CD4-positive, alpha-beta T cell treated with Interleukin-2 at 100 ng/mL for 4 hours (primary cell): ENCODE measurements at regions not wholly inside any gene's neighbourhood (a gene's known extent, or its start where the extent isn't known, plus 50 kb on each side); places are given as distances from the start of the nearest gene placed in this dataset.
"Not testable (repeated sequence)": the region's sequence is repeated elsewhere in the genome, so short reads cannot be mapped to it uniquely, and the experiment has no call there.

Experiments used
- DNase-seq: peaks from one replicate; pipeline ENCODE4 v3.0.0-alpha.2; 2020; ENCODE audit warnings: low spot score

DNA sequence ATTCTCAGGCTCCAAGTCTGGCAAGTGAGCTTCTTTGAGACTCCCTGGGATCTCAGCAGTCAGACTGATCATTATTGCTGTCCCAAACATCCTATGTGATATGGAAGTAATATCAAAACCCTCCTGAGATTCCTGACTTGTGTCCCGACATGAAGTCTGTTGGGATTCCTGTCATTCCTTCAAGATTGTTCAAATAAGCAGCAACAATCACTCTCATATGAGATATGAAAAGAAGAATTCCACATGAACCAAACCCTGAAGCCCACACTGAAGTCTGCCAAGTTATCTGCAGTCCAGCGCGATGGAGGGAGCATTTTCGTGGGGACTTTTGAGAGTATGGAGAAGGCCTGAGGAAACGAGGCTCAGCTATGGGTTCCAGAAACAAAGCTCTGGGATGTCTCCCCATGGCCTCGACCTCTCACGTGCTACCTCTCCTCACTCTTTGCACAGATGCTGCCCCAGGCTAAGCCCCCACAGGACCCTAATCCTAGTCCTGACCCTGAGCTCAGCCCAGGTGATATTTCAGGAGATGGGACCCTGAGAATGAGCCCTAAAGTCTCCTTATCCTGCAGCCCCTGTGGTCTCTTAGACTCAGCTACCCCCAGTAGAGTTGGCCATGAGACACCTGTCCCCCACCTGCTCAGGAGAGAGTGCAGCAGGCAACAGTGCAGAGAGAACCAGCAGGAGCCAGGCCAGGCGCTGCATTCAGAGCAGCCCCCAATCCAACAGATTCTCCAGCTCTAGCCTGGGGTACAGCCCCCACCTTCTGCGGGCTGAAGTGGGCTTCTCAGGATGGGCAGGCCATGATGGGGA lies 100.2 kb downstream of the GGTLC2 start:
- no peak for DNase-seq

DNA sequence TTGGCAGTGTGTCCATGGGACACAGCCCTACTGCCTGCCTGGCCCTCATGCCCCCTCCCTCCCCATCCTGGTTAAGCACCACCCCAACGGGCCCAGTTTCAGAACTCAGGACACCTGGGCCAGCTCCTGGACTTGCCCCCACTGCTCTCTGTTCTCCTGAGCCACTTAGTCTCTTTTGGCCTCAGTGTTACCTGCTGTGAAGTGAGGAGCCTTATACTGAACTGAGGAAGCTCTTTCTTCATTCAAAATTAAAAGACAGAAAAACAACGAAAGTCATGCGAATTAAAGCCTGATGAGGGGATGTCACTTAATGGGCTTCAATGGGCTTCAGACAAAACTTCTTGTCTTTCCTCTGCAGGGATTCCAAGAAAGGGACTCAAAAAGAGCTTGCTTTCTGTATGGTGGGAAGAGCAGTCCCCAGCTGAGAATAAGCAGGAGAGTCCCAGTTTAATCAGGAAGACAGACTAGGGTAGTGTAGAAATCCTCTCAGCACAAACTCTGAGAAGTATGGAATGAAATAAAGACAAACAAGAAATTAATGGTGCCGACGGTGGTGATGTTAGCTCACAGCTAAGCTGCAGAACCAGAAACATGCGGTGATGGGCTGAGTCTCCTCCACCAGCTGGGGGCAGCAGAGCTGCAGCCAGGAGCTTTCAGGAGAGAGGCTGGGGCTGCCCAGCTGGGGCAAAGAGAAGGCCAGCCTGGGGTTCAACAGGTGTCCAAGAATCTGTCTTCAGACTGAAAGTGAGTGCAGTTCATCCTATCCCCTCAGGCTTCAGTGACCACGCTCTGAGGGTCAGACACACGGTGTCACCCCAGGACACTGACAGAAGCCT lies 101.0 kb downstream of the GGTLC2 start:
- DNase-seq, result peak; percentile 61

DNA sequence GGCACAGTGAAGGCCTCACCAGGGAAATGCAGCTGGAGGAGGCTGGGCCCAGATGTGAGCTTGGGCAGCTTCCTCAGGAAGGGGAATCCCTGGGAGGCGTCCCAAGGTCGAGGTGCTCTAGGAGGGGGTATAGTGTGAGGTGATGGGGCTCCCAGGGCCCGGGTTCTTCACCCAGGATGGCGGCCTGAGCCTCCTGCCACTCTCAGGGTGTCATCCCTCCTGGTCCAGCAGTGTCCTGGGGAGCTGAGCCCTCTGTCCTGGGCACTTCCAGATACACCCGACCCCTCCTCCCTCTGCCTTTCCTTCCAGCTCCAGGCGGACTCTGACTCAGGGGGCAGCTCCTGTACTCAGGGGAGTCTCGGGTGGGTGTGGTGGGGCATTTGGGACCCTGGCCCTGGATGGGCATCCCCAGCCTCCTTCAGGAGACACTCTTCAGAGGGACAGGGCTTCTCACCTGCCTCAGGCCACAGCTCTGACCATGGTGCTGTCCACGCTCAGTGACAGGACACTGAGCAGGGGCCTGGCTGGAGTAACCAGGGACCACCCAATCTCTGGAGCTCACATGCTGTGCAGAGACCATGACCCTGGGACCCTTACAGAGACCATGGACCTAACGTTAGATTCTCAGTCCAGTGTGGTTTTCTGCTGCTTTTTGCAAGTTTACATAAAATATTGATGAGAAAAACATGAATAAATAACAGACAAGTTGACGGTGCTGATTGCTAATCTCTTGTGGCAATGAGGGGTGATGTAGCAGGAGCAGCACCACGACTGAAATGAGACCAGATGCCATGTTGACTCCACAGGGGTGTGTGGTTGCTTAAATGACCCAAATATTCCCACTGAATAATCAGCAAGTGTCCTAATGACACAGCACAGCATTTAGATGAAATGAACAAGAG lies 101.9 kb downstream of the GGTLC2 start:
- DNase-seq, result no peak

DNA sequence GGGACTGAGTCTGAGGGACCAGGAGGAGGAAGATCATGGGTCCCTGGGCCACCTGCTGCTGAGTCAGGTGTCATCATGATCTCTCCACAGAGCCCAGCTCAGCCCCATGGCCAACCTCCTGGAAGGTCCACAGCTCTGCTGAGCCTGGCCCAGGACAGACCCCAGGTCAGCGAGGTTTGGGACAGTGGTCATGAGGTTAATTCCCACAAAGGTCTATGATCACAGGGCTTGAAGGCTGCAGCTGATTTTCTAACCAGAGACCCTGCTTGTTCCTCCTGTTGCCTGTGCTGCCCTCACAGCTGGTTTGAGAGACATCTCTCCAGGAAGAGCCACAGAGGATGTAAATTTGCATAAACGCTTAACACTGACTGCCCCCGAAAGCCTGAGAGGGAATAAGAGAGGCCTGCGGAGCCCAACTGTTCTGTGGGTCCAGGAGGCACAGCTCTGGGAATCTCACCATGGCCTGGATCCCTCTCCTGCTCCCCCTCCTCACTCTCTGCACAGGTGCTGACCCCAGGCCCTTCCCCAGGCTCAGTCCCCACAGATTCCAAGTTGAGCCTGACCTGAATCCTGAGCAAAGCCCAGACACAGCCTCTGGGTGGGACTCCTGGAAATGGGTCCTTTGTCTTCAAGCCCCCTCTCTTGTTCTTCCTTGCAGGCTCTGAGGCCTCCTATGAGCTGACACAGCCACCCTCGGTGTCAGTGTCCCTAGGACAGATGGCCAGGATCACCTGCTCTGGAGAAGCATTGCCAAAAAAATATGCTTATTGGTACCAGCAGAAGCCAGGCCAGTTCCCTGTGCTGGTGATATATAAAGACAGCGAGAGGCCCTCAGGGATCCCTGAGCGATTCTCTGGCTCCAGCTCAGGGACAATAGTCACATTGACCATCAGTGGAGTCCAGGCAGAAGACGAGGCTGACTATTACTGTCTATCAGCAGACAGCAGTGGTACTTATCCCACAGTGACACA lies 102.8 kb downstream of the GGTLC2 start:
- no peak for DNase-seq

DNA sequence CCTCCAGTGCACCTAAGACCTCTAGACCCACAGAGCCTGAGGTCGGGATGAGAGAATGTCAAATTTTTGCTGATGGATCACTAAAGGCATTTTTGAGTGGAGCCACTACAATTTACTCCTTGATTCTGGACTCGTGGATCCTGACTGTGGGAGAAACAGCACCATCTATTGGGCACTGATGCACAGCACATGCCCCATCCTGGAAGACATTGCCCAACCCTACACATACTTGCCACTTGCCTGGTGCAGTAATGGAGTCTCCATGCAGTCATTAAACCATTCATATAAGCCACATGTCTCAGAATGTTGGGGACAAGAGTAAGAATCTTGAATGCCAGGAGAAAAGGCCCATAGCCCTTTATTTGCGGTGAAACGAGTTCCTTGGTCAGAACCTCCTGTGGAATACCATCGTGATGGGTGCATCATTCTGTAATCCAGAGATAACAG lies 103.9 kb downstream of the GGTLC2 start:
- DNase-seq, result peak; percentile 66

DNA sequence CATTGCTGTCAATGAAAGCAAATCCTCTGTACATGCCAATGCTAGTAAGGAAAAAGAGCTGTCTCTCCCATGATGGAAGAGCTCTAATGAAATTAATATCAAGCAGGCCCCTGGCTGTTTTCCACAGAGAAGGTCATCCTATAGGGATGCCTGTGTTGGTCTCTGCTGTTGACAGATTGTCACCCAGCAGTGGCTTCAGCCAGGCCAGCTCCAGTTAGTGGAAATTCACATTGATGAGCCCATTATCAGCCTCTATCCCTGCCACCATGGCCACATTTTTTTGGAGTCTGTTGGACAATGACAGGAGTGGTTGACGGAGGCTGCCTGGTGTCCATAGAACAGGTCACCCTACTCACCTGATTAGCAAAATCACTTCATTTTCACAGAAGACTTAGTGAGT lies 104.3 kb downstream of the GGTLC2 start:
- DNase-seq, result no peak

DNA sequence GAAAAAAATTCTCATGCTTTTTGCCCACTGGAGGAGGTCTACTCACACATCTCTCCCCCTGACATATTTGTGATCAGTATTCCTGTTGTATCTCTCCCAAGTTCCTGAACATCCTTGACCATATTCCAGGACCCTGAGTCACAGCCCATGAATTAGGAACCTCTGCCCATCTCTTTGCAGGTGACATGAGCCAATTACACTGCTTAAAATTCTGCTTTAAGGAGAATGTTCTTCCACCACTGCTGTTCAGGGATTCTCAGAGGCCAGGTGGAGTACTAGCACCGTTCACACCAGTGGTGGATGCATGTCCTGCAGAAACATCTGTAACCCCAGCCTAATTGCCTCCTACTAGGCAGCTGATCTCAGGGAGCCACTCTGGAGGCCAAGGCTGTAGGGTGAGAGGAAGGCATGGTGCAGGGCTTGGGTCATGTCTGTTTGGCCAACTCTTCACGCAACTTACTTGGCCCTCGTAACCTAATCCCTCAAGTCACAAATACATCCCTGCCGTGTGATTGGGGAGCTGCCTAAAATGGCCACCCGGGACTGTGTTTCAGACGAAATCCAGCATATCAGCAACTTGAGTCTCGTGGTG lies 104.8 kb downstream of the GGTLC2 start:
- DNase-seq, result no peak

DNA sequence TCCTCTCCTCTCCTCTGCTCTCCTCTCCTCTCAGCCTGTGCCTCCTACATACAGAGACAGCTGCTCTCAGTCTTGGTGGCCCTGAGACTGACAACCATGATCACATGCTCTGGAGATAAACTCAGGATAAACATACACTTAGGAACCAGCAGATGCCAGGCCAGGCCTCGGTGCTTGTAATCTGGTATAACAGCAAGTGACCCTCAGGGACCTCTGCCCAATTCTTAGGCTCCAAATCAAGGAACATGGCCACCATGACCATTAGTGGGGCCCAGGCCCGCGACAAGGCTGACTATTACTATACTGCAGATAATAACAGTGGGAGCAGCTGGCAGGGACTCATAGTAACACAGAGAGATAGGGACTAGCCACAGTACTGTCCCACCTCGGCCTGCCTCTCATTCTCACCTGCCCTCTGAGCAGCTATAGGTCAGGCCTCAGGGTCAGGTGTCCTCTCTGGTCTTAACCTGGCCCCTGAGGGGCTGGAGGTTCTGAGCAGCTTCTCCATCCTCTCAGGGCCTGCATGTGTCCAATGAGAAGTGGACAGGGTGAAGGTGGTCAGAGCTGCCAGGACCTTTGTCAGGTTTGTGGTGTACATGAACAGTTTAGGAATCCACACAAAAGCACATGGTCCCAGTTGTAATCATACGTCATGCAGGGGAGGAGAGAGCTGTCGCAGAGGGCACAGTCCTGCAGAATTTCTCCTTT lies 106.1 kb downstream of the GGTLC2 start:
- DNase-seq, result no peak

DNA sequence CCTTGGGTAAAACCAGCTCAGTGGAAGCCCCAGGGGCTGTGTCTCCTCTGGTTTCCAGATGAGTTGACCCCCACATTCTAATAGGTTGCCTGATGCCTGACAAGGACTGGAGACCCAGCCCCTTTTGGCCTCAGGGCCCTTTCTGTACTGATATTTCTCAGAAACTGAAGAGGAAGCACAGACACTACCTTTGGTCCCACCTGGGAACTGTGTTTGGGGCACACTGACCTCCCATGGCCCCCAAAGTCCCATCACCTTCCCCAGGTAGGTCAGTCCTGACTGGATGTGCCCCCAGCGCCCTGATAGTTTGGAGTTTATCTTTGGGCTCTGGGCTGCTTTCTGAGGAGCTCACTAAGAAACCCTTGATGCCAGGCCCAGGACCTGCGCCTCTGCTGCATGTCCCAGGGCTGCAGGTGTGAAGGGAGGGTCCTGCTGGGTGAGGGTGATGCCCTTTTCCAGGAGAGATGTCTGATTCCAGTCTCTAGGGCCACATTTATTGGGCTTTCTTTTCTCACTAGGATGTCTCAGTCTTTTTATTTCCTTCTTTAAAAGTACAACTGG lies 106.7 kb downstream of the GGTLC2 start:
- DNase-seq, result no peak

DNA sequence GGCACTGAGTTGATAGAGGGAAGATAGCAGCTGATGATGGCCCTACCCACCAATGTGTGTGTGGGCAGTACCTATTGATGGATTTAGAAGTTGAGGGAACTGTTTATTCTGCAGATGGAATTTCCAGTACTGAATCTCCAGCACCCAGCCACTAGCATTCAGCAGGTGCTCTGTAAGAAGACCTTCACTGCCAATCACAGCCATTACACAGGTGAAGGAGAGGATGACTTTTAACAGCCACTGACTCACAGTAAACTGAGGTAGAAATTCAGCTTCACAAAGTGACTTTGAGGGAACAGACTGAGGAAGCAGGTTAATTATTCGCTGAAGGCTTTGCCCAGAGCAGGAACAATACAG lies 107.8 kb downstream of the GGTLC2 start:
- DNase-seq, result no peak

DNA sequence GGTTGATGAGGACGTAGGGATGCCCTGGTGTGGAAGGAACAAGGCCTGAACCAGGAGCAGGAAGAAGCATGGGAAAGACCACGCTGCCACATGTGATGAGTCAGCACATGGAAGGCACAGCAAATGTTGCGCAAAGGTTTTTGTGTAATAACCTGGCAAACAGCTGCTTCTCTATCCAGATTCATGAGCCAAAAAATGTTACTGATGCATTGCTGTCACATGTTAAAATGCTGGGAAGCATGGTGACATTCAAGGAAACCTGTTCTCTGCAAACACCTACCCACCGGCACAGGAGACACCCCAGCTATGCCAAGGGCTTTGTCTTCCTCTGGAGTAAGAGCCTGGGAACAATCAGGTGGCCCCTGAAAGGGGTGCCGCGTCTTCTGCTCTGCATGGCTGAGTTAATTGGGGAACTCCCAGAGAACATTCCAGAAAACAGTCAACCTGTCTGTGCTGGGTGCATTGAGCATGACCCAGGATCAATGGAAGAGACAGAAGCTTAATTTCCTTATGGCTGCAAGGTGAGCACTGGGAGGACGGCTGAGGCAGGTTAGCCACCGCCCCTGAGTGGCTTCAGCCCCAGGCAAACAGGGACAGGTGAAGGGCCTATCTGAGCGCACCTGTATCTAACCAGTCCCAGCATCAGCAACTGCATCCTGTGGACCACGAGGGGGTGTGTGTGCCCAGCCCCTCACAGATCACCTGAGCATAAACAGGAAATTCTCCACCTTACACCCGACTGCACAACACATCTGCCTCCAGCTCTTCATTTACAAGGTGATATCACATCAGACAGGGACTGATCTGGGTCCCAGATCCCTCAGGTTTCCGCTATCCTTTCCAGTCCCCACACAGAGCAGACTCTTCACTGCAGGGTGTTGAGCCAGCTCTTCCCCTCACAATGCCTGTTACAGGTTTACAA lies 108.4 kb downstream of the GGTLC2 start:
- DNase-seq, result peak; percentile 48

DNA sequence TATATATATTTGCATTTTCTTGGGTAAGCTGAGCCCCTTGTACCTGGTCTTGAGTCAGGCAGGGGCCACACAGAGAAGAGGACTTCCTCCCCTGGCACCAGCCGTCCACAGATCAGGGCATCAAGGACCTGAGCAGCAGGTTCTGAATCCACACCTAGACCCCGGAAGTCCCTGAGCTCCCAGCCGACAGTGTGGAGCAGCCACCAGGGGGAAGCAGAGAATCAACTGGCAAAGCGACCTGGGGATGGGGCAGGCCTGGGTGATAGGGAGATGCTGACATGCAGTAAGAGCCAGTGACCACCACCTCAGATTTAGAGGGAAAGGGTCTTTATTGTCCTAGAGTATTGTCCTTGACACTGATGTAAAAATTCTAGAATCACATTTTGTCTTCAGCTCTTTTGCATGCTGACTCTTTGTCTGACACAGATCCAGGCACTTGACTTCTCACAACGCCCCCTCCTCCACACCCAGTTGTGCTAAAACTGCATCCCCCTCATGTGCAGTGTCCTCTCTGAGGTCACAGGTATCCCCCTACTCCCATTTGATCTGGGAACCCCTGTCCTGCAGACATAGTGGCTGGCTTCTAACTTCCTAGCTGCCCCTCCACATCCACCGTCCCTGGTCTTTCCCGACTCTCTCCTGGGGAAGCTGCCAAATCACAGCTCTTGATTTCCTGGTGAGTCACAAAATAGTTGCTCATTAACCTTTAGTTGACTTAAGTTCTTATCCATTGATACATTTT lies 109.3 kb downstream of the GGTLC2 start:
- DNase-seq, result peak; percentile 86

DNA sequence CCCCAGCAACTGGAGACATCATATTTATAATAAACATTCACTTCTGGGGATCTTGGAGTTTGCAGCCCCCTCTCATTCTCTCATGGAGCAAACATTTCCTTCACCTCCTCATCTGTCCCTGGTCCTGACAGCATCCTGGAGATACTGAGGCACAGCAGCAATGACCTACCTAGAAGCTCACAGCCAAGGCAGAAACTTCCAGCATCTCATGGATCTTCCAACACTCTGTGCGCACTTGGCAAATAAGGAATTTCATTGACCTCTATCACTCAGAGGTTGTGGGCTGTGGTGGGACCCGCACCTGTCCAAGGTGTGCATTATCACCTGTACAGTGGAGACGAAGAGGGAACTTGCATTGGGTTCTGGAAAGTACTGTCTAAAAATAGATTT lies 109.8 kb downstream of the GGTLC2 start:
- no peak for DNase-seq

DNA sequence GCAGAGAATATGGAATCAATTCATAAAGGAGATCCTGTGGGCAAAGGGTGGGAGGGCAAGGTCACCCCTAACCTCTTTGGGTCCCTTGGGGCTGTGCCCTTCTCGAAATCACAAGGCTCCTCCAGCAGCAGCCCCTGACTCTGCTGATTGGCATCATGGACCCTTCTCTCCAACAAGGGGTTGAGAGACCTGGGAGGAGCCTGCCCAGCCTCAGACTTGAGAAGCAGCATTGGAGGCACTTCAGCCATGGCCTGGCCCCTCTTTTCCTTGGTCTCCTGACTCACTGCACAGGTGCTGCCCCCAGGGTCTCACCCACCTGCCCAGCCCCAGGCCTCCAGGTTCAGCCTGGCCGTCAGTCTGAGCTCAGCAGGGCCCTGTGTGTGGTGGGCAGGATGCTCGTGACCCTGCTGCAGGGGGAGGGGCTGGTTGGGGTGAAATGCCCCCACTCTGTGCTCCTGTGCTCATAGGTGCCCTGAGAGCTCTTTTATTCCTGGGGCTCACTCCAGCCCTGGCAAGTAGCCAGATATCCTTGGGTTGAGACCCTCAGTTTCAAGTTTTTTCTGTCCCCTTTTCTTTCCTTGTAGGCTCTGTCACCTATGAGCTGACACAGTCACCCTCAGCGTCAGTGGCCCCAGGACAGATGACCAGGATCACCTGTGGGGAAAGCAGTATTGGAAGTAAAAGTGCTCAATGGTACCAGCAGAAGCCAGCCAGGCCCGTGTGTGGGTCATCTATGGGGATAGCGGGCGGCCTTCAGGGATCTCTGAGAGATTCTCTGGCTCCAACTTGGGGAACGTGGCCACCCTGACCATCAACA lies 110.8 kb downstream of the GGTLC2 start:
- no peak for DNase-seq

DNA sequence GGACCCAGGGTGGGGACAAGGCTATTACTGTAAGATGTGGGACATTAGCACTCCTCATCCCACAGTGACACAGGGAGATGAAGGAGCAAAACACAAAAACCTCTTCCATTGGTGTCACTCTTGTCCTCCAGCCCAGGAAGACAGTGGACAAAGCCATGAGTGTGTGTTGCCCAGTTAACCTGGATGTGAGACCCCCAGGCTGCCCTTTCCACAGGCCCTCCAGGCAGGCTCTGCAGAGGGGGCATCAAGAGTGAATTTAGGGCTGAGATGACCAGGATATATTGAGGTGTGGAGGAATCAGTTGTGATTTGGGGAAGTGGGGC lies 111.3 kb downstream of the GGTLC2 start:
- DNase-seq, result no peak

DNA sequence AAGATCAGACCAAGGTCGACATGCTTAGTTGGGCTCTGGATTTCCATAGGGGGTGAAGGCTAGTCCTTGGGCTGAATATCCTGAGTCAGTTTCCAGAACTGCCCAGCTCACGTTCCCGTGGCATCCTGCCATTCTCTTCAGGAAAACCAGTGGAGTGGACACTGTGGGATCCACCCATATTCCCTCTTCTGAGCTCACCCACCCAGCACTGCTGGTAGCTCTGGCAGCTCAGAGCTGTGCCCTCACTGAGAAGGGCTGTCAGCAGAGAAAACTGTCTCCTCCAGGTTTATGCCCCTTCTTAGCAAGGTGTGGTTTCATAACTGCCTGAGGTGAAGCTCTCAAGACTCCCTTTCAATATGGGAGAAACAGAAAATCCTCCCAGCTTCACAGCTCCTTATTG lies 111.7 kb downstream of the GGTLC2 start:
- DNase-seq, result no peak

DNA sequence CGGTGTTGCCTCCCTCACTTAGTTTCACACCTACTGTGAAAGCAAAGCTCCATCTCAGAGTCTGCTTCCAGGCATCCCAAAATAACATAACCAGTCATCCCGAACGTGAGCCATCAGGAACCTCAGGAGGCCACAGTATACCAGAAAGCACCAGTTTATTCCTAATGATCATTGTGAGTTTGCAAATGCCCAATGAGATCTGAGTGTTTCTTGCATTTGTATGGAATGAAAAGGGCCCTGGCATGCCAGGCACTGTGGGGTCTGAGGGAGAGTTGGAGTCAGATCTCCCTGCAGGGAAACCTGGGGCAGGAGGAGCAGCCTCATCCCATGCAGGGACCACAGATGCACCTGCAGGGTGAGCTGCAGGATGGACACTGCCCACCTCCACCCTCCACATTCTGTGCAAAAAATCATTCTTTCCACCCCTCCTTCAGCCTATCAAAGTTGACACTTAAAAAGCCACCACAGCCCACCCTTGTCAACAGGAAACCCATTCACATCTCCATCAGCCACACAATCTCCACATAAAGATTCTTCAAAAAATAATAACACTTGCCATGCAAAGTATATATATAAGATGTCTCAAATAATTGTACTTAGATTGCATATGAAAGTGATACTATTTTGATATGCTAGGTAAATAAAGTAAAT lies 112.3 kb downstream of the GGTLC2 start:
- not testable (repeated sequence) for DNase-seq
